Esophagus squamous epithelium (tissue), 5 donors: ENCODE measurements at regions not wholly inside any gene's neighbourhood (a gene's known extent, or its start where the extent isn't known, plus 50 kb on each side); places are given as distances from the start of the nearest gene placed in this dataset.

Experiments used
- DNase-seq: peaks from one replicate; lab custom pipeline; 2025; lab: John Stamatoyannopoulos, UW
- H3K27ac ChIP-seq, 4 donors: fragments of 200-600 bp; sonication (generic); one replicate each; pipeline ENCODE4 v1.5.1; 2016 to 2019; ENCODE audit warnings: mild to moderate bottlenecking in 1 of 4
- H3K27me3 ChIP-seq, 4 donors: fragments of 200-600 bp; sonication (generic); 1 replicate in 3 of 4; 2 replicates in 1 of 4; pipeline versions ENCODE4 v1.5.1 to v1.6.0; 2017 to 2021; ENCODE audit warnings: antibody characterized with exemption in 1 of 4
- H3K36me3 ChIP-seq, 3 donors: fragments of 200-600 bp; sonication (generic); one replicate each; pipeline ENCODE4 v1.5.1; 2016 to 2019
- H3K4me1 ChIP-seq, 3 donors: fragments of 200-600 bp; sonication (generic); one replicate each; pipeline ENCODE4 v1.5.1; 2017 to 2019
- H3K4me3 ChIP-seq, 4 donors: fragments of 200-600 bp; sonication (generic); 1 replicate in 3 of 4; 2 replicates in 1 of 4; pipeline ENCODE4 v1.5.1; 2016 to 2019; ENCODE audit warnings: mild to moderate bottlenecking in 2 of 4, moderate library complexity in 1 of 4
- H3K9me3 ChIP-seq, 3 donors: fragments of 200-600 bp; sonication (generic); one replicate each; pipeline ENCODE4 v1.5.1; 2016 to 2019
- POLR2A ChIP-seq, 4 donors: fragments of 450-650 bp; IDR thresholded peaks; one replicate each; pipeline ENCODE4 v1.6.1; 2017; ENCODE audit warnings: antibody characterized with exemption in 4 of 4, mild to moderate bottlenecking in 4 of 4, moderate library complexity in 3 of 4
- WGBS, 2 donors: methylation state at CpG; one replicate each; pipeline ENCODE4 v1.1.5; 2018; 5-methylcytosine and 5-hydroxymethylcytosine counted together
- intact Hi-C: fragments of 100-400 bp; cut with DNase I; formaldehyde crosslinking; loops from one replicate; pipeline ENCODE4 v1.15.0; 2022
- TF ChIP-seq, protein P1 (sequence below), 6 experiments: fragments of 450-650 bp in 4 of 6; fragments of 200-600 bp in 2 of 6; sonication (generic) in 2 of 6; IDR thresholded peaks; one replicate each; pipeline ENCODE4 v1.5.1; 2016 to 2019; ENCODE audit warnings: antibody characterized with exemption in 6 of 6, mild to moderate bottlenecking in 4 of 6, moderate library complexity in 4 of 6
- donor health status: DM: yes; HTN: yes; CAD: no.

DNA sequence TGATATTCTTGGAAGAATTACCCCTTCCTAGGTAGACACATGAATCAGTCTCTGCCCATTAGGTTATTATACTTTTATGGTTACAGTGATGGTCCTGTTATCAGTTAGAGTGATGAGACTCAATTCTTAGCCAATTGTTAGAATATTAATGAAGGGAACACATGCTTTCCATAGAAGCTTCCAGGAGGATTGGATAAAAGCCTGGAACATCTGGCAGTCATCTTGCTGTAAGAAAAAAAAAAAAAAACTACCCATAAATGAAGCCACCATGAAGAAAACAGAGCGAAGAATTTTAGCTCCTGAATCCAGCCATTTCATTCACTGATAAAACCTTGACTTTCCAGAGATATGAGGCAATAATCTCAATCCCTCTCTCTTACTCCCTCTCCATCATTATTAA is 262.5 kb upstream of the GRIN3A start:
- no peaks in the 10 kb centered on the region for H3K9me3 ChIP-seq
- TF ChIP-seq POLR2A (IDR thresholded peaks at IDR 0.05), result no peak
- TF ChIP-seq, protein P1, sequence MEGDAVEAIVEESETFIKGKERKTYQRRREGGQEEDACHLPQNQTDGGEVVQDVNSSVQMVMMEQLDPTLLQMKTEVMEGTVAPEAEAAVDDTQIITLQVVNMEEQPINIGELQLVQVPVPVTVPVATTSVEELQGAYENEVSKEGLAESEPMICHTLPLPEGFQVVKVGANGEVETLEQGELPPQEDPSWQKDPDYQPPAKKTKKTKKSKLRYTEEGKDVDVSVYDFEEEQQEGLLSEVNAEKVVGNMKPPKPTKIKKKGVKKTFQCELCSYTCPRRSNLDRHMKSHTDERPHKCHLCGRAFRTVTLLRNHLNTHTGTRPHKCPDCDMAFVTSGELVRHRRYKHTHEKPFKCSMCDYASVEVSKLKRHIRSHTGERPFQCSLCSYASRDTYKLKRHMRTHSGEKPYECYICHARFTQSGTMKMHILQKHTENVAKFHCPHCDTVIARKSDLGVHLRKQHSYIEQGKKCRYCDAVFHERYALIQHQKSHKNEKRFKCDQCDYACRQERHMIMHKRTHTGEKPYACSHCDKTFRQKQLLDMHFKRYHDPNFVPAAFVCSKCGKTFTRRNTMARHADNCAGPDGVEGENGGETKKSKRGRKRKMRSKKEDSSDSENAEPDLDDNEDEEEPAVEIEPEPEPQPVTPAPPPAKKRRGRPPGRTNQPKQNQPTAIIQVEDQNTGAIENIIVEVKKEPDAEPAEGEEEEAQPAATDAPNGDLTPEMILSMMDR (IDR thresholded peaks at IDR 0.05), result no peak
- no peak for DNase-seq
- H3K4me1 ChIP-seq, result no peaks in the 10 kb centered on the region
- WGBS, 2 donors, result 52 to 70% methylated on average over 1 of the region's 1 CpG
- intact Hi-C loops, result no loop called here
- no peaks in the 10 kb centered on the region for H3K36me3 ChIP-seq
- no peak overlapping the region for H3K27ac ChIP-seq
- no peaks in the 10 kb centered on the region for H3K27me3 ChIP-seq
- no peak overlapping the region for H3K4me3 ChIP-seq

DNA sequence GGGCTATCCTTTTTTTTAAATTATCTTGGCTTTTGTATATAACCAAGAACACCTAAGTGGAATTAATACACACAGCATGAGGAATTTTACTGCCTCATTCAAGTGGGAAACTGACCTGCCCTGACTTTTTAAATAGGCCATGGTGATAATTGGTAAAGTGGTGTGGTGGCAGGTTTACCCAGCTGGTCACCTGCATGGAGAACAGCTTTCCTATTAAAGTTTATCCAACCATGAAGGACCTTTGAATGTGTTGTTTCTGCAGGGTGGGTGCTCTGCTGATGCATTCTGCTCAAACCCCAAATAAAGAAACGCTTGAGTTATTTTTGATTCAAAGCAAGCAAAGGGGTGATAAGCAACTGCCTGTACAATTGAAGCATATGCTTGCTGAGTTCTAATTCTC is 261.0 kb upstream of the GRIN3A start:
- no peak for DNase-seq
- Histone ChIP-seq H3K9me3 (no peaks in the 10 kb centered on the region), H3K27me3 (no peaks in the 10 kb centered on the region), H3K4me3 (no peak overlapping the region), H3K4me1 (no peaks in the 10 kb centered on the region), H3K27ac (no peak overlapping the region), H3K36me3 (no peaks in the 10 kb centered on the region)
- intact Hi-C loops, result no loop called here
- TF ChIP-seq POLR2A (IDR thresholded peaks at IDR 0.05), result no peak
- TF ChIP-seq, protein P1 (IDR thresholded peaks at IDR 0.05), result no peak
- 59 to 80% methylated on average over 1 of the region's 1 CpG for WGBS, 2 donors

DNA sequence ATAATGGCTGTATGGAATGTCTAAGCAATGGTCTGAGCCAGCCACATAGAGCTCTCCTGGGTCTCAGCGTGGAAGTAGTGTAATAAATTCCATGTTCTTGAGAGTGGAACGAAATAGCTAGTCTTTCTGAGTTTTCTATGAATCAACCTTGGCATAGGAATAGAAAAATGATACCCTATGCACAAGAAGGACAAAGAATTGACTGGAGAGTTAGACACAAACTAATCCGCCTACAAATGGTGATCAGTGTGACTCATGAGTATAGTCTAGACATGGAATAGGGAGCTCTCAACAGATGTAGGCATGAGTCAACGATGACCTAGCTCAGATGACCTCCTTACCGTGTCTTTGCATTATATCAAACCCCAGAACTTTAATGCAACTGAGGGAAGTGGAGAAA is 256.8 kb upstream of the GRIN3A start:
- no peaks in the 10 kb centered on the region for H3K27me3 ChIP-seq
- intact Hi-C loops, result no loop called here
- H3K36me3 ChIP-seq, result no peaks in the 10 kb centered on the region
- DNase-seq, result no peak
- no peak overlapping the region for H3K27ac ChIP-seq
- TF ChIP-seq, protein P1 (IDR thresholded peaks at IDR 0.05), result no peak
- TF ChIP-seq POLR2A (IDR thresholded peaks at IDR 0.05), result no peak
- H3K4me1 ChIP-seq, result no peaks in the 10 kb centered on the region
- no peaks in the 10 kb centered on the region for H3K9me3 ChIP-seq
- H3K4me3 ChIP-seq, result no peak overlapping the region
- WGBS, 2 donors, result 43 to 46% methylated on average over 5 of the region's 5 CpGs

DNA sequence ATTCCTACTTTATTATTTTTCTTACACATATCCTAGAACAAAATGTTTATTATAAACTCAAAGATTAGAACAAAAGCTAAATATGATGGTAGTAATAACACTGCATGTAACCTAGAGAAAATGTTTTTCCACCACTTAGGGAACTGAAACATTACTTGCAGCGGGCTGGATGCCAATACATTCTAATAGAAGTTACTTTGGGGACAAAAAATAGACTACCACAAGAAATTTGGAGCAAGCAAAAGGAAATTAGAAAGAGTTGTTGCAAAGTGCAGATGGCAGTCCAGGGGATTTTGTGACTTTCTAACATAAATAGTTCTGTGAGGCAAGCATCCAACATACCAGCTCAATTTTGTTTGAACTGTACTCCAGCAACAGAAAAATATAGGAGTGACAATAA is 255.3 kb upstream of the GRIN3A start:
- TF ChIP-seq POLR2A (IDR thresholded peaks at IDR 0.05), result no peak
- TF ChIP-seq, protein P1 (IDR thresholded peaks at IDR 0.05), result no peak
- Histone ChIP-seq H3K4me1 (no peaks in the 10 kb centered on the region), H3K27ac (no peak overlapping the region), H3K9me3 (no peaks in the 10 kb centered on the region), H3K27me3 (no peaks in the 10 kb centered on the region), H3K36me3 (no peaks in the 10 kb centered on the region), H3K4me3 (no peak overlapping the region)
- 47 to 59% methylated on average over 1 of the region's 1 CpG for WGBS, 2 donors
- no peak for DNase-seq
- intact Hi-C loops, result no loop called here

DNA sequence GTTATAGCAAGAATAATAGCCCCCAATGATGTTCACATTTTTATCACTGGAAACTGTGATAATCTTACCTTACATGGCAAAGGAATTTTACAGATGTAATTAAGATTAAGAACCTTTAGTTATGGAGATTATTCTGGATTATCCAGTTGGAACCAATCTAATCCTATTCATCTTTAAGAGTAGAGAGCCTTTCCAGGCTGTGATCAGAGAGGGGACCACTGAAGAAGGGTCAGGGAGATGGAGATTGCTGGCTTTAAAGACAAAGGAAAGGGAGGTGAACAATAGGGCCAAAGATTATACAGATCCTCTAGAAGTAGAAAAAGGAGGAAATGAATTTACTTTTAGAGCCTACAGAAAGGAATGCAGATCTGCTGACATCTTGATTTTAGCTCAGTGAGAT is 253.5 kb upstream of the GRIN3A start:
- Histone ChIP-seq H3K4me1 (no peaks in the 10 kb centered on the region), H3K4me3 (no peak overlapping the region), H3K36me3 (no peaks in the 10 kb centered on the region), H3K27me3 (no peaks in the 10 kb centered on the region), H3K27ac (no peak overlapping the region), H3K9me3 (no peaks in the 10 kb centered on the region)
- intact Hi-C loops, result no loop called here
- no peak for DNase-seq
- TF ChIP-seq, protein P1 (IDR thresholded peaks at IDR 0.05), result no peak
- no peak for TF ChIP-seq POLR2A (IDR thresholded peaks at IDR 0.05)
